Mucosa of gallbladder (tissue), 1 donor: ENCODE measurements at regions not wholly inside any gene's neighbourhood (a gene's known extent, or its start where the extent isn't known, plus 50 kb on each side); places are given as distances from the start of the nearest gene placed in this dataset.

Experiments used
- DNase-seq: peaks from one replicate; pipeline ENCODE4 v3.0.0-alpha.2; 2020; ENCODE audit warnings: low spot score
- donor health status: DM: no; HTN: no; CAD: no.

GRCh38 chr18:7415081-7415894 lies 151.8 kb upstream of the PTPRM start:
- DNase-seq: no peak

GRCh38 chr18:7417727-7418126 lies 149.4 kb upstream of the PTPRM start:
- DNase-seq: no peak

GRCh38 chr18:7429831-7430230 lies 137.3 kb upstream of the PTPRM start:
- DNase-seq: no peak

- DNase-seq: no peak
These were observed 130.9 kb upstream of the PTPRM start for GRCh38 chr18:7436166-7436565.

GRCh38 chr18:7437870-7438269 lies 129.2 kb upstream of the PTPRM start:
- no peak for DNase-seq

- DNase-seq: no peak
These were observed 128.5 kb upstream of the PTPRM start for GRCh38 chr18:7438646-7439045.

GRCh38 chr18:7447318-7448028 lies 119.6 kb upstream of the PTPRM start:
- DNase-seq: no peak

- no peak for DNase-seq
These were observed 114.8 kb upstream of the PTPRM start for GRCh38 chr18:7452331-7452730.

GRCh38 chr18:7454429-7454828 lies 112.7 kb upstream of the PTPRM start:
- no peak for DNase-seq

- no peak for DNase-seq
These were observed 110.7 kb upstream of the PTPRM start for GRCh38 chr18:7456376-7456775.

- DNase-seq: no peak
These were observed 109.9 kb upstream of the PTPRM start for GRCh38 chr18:7457262-7457661.

GRCh38 chr18:7458884-7459283 lies 108.2 kb upstream of the PTPRM start:
- no peak for DNase-seq

GRCh38 chr18:7459851-7460770 lies 107.0 kb upstream of the PTPRM start:
- DNase-seq: no peak

- no peak for DNase-seq
These were observed 102.7 kb upstream of the PTPRM start for GRCh38 chr18:7464245-7464966.

- no peak for DNase-seq
These were observed 100.9 kb upstream of the PTPRM start for GRCh38 chr18:7466190-7466589.

- DNase-seq: no peak
These were observed 99.2 kb upstream of the PTPRM start for GRCh38 chr18:7467708-7468466.

- DNase-seq: no peak
These were observed 97.0 kb upstream of the PTPRM start for GRCh38 chr18:7470101-7470500.

- DNase-seq: no peak
These were observed 96.6 kb upstream of the PTPRM start for GRCh38 chr18:7470503-7470902.

GRCh38 chr18:7476386-7476785 lies 90.7 kb upstream of the PTPRM start:
- no peak for DNase-seq

GRCh38 chr18:7479756-7480155 lies 87.4 kb upstream of the PTPRM start:
- DNase-seq: no peak

- DNase-seq: no peak
These were observed 86.2 kb upstream of the PTPRM start for GRCh38 chr18:7480879-7481278.
